Adrenal gland (tissue), 5 donors: ENCODE measurements at regions not wholly inside any gene's neighbourhood (a gene's known extent, or its start where the extent isn't known, plus 50 kb on each side); places are given as distances from the start of the nearest gene placed in this dataset.

Experiments
- POLR2A ChIP-seq, 2 donors: fragments of 450-650 bp; IDR thresholded peaks; one replicate each; pipeline ENCODE4 v1.6.1; 2017; ENCODE audit warnings: antibody characterized with exemption in 2 of 2, mild to moderate bottlenecking in 2 of 2, moderate library complexity in 1 of 2
- TF ChIP-seq, protein P1 (sequence below), 6 experiments: fragments of 450-650 bp in 4 of 6; fragments of 200-600 bp in 2 of 6; sonication (generic) in 1 of 6; IDR thresholded peaks; 1 replicate in 5 of 6; 2 replicates in 1 of 6; pipeline versions ENCODE4 v1.5.1 to v1.8.0; 2016 to 2021; ENCODE audit warnings: antibody characterized with exemption in 6 of 6, mild to moderate bottlenecking in 2 of 6, moderate library complexity in 1 of 6
- donor health status: DM: no; HTN: no; CAD: no.

DNA sequence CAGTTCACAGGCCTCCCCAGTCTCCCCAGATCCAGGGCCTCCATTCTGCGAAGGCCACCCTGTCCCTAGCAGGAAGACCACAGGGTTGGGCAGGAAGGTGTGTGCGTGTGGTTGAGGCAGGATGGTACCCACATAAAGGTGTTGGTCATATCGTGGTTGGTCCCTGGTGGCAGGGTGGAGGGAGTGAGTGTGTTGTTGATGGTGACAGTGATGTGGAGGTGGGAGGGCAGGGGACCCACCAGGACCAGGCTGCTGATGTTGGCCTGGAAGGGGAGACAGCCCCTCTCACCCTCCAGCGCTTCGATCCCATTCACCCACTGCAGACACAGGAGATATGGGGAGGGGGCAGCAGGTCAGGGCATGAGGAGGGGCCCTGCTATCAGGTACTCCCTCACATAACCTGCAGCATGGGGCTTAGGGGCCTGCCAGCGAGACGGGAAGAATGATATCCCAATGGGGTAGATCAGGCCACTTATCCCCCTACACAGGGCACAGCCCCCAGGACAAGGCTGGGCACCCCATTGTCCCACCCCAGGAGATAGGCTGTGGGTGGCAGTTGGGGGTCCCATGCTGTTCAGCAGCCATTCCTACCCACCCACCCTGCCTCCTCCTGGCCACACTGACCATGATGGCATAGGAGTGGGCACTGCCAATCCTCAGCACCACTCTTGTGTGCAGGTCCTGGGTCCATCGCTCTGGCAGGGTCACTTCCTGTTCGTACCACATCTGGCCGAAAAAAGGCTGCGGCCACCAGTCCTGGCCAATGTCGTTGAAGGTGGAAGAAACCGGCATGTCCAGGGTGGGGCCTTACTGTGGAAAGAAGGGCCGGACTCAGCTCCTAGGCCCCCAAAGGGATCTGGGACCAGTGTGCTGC is 69.0 kb upstream of the ZNF479 start:
- TF ChIP-seq, protein P1, sequence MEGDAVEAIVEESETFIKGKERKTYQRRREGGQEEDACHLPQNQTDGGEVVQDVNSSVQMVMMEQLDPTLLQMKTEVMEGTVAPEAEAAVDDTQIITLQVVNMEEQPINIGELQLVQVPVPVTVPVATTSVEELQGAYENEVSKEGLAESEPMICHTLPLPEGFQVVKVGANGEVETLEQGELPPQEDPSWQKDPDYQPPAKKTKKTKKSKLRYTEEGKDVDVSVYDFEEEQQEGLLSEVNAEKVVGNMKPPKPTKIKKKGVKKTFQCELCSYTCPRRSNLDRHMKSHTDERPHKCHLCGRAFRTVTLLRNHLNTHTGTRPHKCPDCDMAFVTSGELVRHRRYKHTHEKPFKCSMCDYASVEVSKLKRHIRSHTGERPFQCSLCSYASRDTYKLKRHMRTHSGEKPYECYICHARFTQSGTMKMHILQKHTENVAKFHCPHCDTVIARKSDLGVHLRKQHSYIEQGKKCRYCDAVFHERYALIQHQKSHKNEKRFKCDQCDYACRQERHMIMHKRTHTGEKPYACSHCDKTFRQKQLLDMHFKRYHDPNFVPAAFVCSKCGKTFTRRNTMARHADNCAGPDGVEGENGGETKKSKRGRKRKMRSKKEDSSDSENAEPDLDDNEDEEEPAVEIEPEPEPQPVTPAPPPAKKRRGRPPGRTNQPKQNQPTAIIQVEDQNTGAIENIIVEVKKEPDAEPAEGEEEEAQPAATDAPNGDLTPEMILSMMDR (IDR thresholded peaks at IDR 0.05): no peak
- no peak for TF ChIP-seq POLR2A (IDR thresholded peaks at IDR 0.05)
